GM12875 (cell line): ENCODE measurements at regions not wholly inside any gene's neighbourhood (a gene's known extent, or its start where the extent isn't known, plus 50 kb on each side); places are given as distances from the start of the nearest gene placed in this dataset.

Source experiments
- H3K4me3 ChIP-seq: one replicate; pipeline ENCODE4 v1.5.1; 2011; ENCODE audit warnings: low read depth, low read length, control low read depth
- TF ChIP-seq, protein P1 (sequence below): IDR thresholded peaks from 2 replicates; pipeline ENCODE4 v1.5.1; 2011; ENCODE audit warnings: low read depth, mild to moderate bottlenecking, control low read depth, inconsistent platforms, low read length, moderate library complexity, borderline replicate concordance; ENCODE audit not compliant: insufficient read depth

DNA sequence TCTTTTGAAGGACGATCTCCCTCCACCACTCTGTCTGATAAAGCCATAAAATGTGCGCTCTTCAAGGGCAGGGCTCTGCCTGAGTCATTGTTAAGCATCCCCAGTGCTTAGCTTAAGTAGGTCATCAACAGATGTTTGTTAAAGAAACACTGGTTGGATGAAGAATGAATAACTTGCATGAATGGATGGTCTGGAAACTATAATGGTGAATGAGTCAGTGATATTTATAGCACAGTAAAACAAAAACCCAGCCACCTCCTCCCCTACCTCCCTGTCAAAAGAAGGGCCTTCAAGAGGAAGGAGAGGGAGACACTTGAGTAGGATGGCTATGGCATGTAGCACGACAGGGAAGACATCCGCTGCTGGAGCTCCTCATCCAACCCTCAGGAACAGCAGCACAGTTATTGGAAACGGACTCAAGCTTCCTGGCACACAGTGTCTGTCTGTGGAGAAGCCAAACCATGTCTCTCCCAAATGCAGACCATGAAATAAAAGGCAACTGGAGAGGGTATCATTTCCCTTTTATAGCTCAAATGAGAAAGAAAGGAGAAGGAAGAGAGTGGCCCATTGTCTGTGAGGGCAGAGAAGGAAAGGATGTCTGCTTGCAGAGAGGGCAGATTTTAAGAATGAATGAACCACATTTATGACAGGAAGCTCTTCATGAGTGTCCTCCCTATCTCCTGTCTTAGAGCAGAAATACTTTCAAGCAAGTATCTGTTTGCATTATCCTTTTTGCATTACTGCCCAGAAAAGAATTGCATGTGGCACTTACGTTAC lies 183.5 kb upstream of the UBL3 start:
- no peak overlapping the region for H3K4me3 ChIP-seq
- TF ChIP-seq, protein P1, sequence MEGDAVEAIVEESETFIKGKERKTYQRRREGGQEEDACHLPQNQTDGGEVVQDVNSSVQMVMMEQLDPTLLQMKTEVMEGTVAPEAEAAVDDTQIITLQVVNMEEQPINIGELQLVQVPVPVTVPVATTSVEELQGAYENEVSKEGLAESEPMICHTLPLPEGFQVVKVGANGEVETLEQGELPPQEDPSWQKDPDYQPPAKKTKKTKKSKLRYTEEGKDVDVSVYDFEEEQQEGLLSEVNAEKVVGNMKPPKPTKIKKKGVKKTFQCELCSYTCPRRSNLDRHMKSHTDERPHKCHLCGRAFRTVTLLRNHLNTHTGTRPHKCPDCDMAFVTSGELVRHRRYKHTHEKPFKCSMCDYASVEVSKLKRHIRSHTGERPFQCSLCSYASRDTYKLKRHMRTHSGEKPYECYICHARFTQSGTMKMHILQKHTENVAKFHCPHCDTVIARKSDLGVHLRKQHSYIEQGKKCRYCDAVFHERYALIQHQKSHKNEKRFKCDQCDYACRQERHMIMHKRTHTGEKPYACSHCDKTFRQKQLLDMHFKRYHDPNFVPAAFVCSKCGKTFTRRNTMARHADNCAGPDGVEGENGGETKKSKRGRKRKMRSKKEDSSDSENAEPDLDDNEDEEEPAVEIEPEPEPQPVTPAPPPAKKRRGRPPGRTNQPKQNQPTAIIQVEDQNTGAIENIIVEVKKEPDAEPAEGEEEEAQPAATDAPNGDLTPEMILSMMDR, result no peak

DNA sequence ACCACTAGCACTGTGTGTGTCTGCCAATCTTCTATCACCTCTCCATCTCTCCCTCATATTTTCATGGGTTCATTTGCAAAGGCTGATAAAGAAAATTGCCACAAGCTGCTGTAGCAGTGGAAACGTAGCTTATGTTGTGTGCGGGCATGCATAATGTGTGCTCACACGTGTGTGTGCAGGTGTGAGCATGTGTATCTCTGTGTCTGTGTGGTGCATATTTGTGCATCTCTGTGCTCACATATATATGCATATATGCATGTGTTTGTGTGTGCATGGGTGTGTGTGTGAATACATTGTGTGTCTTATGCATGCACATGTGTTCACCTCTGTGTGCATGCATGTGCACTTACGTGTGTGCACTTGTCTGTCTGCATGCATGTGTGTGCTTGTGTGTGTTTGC lies 181.8 kb upstream of the UBL3 start:
- TF ChIP-seq, protein P1, result no peak
- no peak overlapping the region for H3K4me3 ChIP-seq

DNA sequence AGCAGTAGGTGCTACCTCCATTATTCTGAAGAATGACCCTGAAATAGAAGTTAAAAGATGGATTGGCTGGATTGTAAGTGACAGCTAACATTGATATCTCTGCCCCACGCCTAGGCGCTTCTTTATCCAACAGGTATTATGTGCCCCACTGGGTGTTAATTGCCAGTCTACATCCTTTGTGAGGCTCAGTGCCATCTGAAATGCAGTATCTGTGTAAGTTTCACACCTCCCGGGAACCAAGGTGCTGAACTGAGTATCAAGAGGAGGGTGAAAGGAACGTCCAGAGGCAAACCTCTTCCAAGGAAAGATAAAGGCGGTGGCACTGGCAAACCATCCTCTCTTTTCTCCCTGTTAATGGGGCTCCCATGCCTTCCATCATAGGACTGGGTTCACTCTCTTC lies 181.1 kb upstream of the UBL3 start:
- no peak overlapping the region for H3K4me3 ChIP-seq
- TF ChIP-seq, protein P1, result no peak

DNA sequence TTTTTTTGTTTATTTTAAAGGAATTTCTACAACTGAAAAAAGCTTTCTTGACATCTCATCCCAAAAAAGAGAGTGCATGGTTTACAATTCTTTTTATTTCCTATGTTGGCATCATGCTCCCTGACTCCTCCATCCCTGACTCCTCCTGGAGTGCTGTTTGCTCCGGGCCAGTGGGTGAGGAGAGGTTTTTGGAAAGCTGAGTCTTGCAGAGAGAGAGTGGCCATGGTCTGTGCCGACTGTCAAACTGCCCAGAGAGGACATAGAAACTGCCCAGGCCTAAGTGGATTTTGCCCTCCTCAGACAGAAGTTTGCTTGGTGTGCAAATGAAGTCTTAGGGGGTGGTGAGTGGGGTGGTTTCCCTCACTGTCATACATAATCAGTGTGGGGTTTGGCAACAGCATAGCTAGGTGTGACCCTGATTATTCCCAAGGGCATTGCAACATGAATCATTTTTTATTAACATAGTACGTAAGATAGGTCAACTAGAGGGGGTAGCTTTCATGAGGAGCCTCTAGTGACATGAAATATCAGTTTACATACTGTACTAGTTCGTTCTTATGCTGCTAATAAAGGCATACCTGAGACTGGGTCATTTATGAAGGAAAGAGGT lies 179.8 kb upstream of the UBL3 start:
- TF ChIP-seq, protein P1, result no peak
- no peak overlapping the region for H3K4me3 ChIP-seq

DNA sequence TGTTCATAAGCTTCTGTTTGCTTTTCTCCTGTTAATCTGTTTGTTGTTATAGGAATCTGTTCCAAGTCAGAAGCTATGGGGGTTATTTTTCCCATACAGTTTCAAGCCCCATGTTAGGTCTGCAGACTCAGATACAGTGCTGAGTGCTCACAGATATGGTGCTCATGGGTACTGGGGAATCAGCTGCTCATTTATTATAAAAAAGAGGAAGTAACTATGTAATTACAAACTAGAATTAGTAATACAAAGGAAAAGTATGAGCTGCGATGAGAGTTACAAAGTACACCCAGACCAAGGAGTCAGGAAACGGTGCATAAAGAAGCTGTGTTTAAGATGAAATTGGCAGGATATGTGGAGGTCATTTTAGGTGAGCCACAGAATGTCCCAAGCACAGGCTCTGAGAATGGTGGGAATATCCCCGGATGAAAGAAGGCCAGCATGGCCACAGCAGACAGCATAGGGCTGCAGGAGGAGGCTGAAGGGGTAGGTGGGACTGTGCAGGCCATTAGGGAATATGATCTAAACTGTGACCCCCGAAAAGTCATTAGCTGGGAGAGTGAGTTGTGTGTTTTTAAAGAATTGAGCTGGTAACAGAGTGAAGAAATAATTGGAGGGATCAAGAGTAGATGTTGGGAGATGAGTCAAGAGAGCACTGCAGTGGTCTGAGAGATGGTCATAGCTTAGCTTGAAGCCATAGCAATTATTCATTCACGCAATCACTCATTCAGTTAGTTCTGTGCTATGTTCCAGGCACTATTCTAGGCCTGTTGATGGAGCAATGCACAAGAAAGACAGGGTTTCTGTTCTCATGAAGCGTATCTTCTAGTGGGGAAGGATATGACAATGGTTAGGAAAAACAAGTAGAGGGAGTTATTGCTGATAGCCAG lies 177.4 kb upstream of the UBL3 start:
- H3K4me3 ChIP-seq, result no peak overlapping the region
- TF ChIP-seq, protein P1, result no peak

DNA sequence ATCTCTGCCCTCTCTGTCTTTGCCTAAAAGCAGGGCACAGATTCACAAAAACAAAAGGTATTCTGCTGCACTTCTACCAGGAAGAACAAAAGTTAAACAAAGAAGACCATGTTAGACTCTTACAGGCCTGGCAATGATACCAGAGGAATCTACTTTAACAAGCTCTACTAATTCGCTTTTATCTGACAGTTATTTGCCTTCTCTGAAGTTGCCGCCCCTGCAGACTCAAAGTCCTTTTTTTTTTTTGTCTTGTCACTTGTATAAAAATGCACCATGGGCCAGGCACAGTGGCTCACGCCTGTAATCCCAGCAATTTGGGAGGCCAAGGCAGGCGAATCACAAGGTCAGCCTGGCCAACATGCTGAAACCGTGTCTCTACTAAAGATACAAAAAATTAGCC lies 176.5 kb upstream of the UBL3 start:
- no peak overlapping the region for H3K4me3 ChIP-seq
- TF ChIP-seq, protein P1, result no peak
